HG02642 (cell line): ENCODE measurements at regions not wholly inside any gene's neighbourhood (a gene's known extent, or its start where the extent isn't known, plus 50 kb on each side); places are given as distances from the start of the nearest gene placed in this dataset.

Experiments
- ATAC-seq: cut with Tn5 transposase; IDR thresholded peaks from one replicate; pipeline ENCODE4 v1.9.1; 2021; ENCODE audit warnings: mild to moderate bottlenecking; ENCODE audit not compliant: unreplicated experiment, poor library complexity

- ATAC-seq: no peak
These were observed 341.5 kb downstream of the BCOR start for GRCh38 chrX:39756086-39756883.

- ATAC-seq: no peak
These were observed 339.8 kb downstream of the BCOR start for GRCh38 chrX:39757971-39758370.

GRCh38 chrX:39758791-39759525, 338.8 kb downstream of the BCOR start:
- no peak for ATAC-seq

GRCh38 chrX:39759526-39760224, 338.1 kb downstream of the BCOR start:
- no peak for ATAC-seq

GRCh38 chrX:39760930-39761329, 336.8 kb downstream of the BCOR start:
- ATAC-seq: no peak

- ATAC-seq: no peak
These were observed 335.4 kb downstream of the BCOR start for GRCh38 chrX:39762266-39762841.

GRCh38 chrX:39764441-39764914, 333.3 kb downstream of the BCOR start:
- ATAC-seq: no peak

GRCh38 chrX:39765327-39765726, 332.4 kb downstream of the BCOR start:
- no peak for ATAC-seq

GRCh38 chrX:39766085-39766726, 331.6 kb downstream of the BCOR start:
- ATAC-seq: no peak

GRCh38 chrX:39766855-39767254, 330.9 kb downstream of the BCOR start:
- no peak for ATAC-seq

GRCh38 chrX:39767446-39767845, 330.3 kb downstream of the BCOR start:
- ATAC-seq: no peak

GRCh38 chrX:39769748-39770147, 328.0 kb downstream of the BCOR start:
- ATAC-seq: no peak

GRCh38 chrX:39771089-39771488, 326.7 kb downstream of the BCOR start:
- ATAC-seq: no peak

GRCh38 chrX:39772057-39772832, 325.5 kb downstream of the BCOR start:
- no peak for ATAC-seq

GRCh38 chrX:39773150-39773549, 324.6 kb downstream of the BCOR start:
- no peak for ATAC-seq

GRCh38 chrX:39773923-39774773, 323.6 kb downstream of the BCOR start:
- no peak for ATAC-seq

- no peak for ATAC-seq
These were observed 322.9 kb downstream of the BCOR start for GRCh38 chrX:39774774-39775328.

- ATAC-seq: no peak
These were observed 320.1 kb downstream of the BCOR start for GRCh38 chrX:39777623-39778025.
